GM18505 (cell line): ENCODE measurements at regions not wholly inside any gene's neighbourhood (a gene's known extent, or its start where the extent isn't known, plus 50 kb on each side); places are given as distances from the start of the nearest gene placed in this dataset.

Source experiments
- ATAC-seq: cut with Tn5 transposase; IDR thresholded peaks from one replicate; pipeline ENCODE4 v1.9.1; 2021; ENCODE audit not compliant: unreplicated experiment
- POLR2A ChIP-seq: IDR thresholded peaks from 4 replicates; pipeline ENCODE4 v1.6.1; 2011; ENCODE audit warnings: borderline replicate concordance; ENCODE audit not compliant: insufficient read depth, insufficient read length; ENCODE audit errors: extremely low read depth

GRCh38 chr21:31580866-31581276 is 78.6 kb upstream of the SOD1 start:
- peak; percentile 68 for ATAC-seq
- TF ChIP-seq POLR2A: no peak

- TF ChIP-seq POLR2A: no peak
- ATAC-seq: no peak
Measured at GRCh38 chr21:31577271-31577670, 82.2 kb upstream of the SOD1 start.

- ATAC-seq: no peak
- TF ChIP-seq POLR2A: no peak
Measured at GRCh38 chr21:31576428-31576827, 83.1 kb upstream of the SOD1 start.

GRCh38 chr21:31573217-31573616 is 86.3 kb upstream of the SOD1 start:
- ATAC-seq: no peak
- TF ChIP-seq POLR2A: no peak

- ATAC-seq: no peak
- no peak for TF ChIP-seq POLR2A
Measured at GRCh38 chr21:31571879-31572278, 87.6 kb upstream of the SOD1 start.

GRCh38 chr21:31570824-31571566 is 88.5 kb upstream of the SOD1 start:
- TF ChIP-seq POLR2A: no peak
- ATAC-seq: no peak

- TF ChIP-seq POLR2A: no peak
Measured at GRCh38 chr21:31566611-31567010, 92.9 kb upstream of the SOD1 start.

GRCh38 chr21:31566064-31566463 is 93.4 kb upstream of the SOD1 start:
- ATAC-seq: no peak
- TF ChIP-seq POLR2A: no peak

More at GRCh38 chr21:31566611-31567010, 92.9 kb upstream of the SOD1 start:
- ATAC-seq: no peak

GRCh38 chr21:31564439-31564838 is 95.1 kb upstream of the SOD1 start:
- no peak for ATAC-seq
- TF ChIP-seq POLR2A: no peak

- no peak for TF ChIP-seq POLR2A
- no peak for ATAC-seq
Measured at GRCh38 chr21:31560479-31560878, 99.0 kb upstream of the SOD1 start.

GRCh38 chr21:31559368-31560119 is 99.9 kb upstream of the SOD1 start:
- ATAC-seq: peak; percentile 75
- TF ChIP-seq POLR2A: no peak

- peak; percentile 88 for ATAC-seq
- no peak for TF ChIP-seq POLR2A
Measured at GRCh38 chr21:31558962-31559367, 100.5 kb upstream of the SOD1 start.

- TF ChIP-seq POLR2A: no peak
- ATAC-seq: peak; percentile 13
Measured at GRCh38 chr21:31558189-31558961, 101.1 kb upstream of the SOD1 start.
